ENCODE measurements at regions not wholly inside any gene's neighbourhood (a gene's known extent, or its start where the extent isn't known, plus 50 kb on each side); places are given as distances from the start of the nearest gene placed in this dataset.

- TF ChIP-seq, protein P1, sequence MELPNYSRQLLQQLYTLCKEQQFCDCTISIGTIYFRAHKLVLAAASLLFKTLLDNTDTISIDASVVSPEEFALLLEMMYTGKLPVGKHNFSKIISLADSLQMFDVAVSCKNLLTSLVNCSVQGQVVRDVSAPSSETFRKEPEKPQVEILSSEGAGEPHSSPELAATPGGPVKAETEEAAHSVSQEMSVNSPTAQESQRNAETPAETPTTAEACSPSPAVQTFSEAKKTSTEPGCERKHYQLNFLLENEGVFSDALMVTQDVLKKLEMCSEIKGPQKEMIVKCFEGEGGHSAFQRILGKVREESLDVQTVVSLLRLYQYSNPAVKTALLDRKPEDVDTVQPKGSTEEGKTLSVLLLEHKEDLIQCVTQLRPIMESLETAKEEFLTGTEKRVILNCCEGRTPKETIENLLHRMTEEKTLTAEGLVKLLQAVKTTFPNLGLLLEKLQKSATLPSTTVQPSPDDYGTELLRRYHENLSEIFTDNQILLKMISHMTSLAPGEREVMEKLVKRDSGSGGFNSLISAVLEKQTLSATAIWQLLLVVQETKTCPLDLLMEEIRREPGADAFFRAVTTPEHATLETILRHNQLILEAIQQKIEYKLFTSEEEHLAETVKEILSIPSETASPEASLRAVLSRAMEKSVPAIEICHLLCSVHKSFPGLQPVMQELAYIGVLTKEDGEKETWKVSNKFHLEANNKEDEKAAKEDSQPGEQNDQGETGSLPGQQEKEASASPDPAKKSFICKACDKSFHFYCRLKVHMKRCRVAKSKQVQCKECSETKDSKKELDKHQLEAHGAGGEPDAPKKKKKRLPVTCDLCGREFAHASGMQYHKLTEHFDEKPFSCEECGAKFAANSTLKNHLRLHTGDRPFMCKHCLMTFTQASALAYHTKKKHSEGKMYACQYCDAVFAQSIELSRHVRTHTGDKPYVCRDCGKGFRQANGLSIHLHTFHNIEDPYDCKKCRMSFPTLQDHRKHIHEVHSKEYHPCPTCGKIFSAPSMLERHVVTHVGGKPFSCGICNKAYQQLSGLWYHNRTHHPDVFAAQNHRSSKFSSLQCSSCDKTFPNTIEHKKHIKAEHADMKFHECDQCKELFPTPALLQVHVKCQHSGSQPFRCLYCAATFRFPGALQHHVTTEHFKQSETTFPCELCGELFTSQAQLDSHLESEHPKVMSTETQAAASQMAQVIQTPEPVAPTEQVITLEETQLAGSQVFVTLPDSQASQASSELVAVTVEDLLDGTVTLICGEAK (IDR thresholded peaks at IDR 0.05): no peak
- TF ChIP-seq, protein P1 (CRISPR knock-in tag; IDR thresholded peaks at IDR 0.05): no peak
- TF ChIP-seq FUS (optimal IDR thresholded peaks at IDR 0.05; ENCODE audit: low read depth, low read length): no peak
- TF ChIP-seq PCBP2 (IDR thresholded peaks at IDR 0.05; ENCODE audit: low read depth, low read length, poor library complexity, severe bottlenecking): no peak
- TF ChIP-seq, protein P2, sequence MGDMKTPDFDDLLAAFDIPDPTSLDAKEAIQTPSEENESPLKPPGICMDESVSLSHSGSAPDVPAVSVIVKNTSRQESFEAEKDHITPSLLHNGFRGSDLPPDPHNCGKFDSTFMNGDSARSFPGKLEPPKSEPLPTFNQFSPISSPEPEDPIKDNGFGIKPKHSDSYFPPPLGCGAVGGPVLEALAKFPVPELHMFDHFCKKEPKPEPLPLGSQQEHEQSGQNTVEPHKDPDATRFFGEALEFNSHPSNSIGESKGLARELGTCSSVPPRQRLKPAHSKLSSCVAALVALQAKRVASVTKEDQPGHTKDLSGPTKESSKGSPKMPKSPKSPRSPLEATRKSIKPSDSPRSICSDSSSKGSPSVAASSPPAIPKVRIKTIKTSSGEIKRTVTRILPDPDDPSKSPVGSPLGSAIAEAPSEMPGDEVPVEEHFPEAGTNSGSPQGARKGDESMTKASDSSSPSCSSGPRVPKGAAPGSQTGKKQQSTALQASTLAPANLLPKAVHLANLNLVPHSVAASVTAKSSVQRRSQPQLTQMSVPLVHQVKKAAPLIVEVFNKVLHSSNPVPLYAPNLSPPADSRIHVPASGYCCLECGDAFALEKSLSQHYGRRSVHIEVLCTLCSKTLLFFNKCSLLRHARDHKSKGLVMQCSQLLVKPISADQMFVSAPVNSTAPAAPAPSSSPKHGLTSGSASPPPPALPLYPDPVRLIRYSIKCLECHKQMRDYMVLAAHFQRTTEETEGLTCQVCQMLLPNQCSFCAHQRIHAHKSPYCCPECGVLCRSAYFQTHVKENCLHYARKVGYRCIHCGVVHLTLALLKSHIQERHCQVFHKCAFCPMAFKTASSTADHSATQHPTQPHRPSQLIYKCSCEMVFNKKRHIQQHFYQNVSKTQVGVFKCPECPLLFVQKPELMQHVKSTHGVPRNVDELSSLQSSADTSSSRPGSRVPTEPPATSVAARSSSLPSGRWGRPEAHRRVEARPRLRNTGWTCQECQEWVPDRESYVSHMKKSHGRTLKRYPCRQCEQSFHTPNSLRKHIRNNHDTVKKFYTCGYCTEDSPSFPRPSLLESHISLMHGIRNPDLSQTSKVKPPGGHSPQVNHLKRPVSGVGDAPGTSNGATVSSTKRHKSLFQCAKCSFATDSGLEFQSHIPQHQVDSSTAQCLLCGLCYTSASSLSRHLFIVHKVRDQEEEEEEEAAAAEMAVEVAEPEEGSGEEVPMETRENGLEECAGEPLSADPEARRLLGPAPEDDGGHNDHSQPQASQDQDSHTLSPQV (IDR thresholded peaks at IDR 0.05): no peak
- TF ChIP-seq SRSF7 (optimal IDR thresholded peaks at IDR 0.05; ENCODE audit: low read depth, low read length): no peak
- no peak for TF ChIP-seq ELF4 (CRISPR knock-in tag; IDR thresholded peaks at IDR 0.05)
- TF ChIP-seq, protein P3, sequence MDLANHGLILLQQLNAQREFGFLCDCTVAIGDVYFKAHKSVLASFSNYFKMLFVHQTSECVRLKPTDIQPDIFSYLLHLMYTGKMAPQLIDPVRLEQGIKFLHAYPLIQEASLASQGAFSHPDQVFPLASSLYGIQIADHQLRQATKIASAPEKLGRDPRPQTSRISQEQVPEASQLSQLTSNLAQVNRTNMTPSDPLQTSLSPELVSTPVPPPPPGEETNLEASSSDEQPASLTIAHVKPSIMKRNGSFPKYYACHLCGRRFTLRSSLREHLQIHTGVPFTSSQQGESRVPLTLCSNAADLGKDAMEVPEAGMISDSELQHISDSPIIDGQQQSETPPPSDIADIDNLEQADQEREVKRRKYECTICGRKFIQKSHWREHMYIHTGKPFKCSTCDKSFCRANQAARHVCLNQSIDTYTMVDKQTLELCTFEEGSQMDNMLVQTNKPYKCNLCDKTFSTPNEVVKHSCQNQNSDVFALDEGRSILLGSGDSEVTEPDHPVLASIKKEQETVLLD (IDR thresholded peaks at IDR 0.05): no peak
- no peak for TF ChIP-seq KAT2B (IDR thresholded peaks at IDR 0.05; ENCODE audit: low read depth, low read length)
- TF ChIP-seq ZC3H8 (IDR thresholded peaks at IDR 0.05): no peak
- TF ChIP-seq TAF15 (IDR thresholded peaks at IDR 0.05; ENCODE audit: low read depth, low read length): no peak
- TF ChIP-seq MIER1 (IDR thresholded peaks at IDR 0.05; ENCODE audit: low read depth): no peak
- no peak for TF ChIP-seq ZNF263 (CRISPR knock-in tag; IDR thresholded peaks at IDR 0.05; ENCODE audit: borderline replicate concordance)
- no peak for TF ChIP-seq GATA2 (CRISPR knock-in tag; IDR thresholded peaks at IDR 0.05)
Measured at GRCh38 chr10:32167450-32167849, 111.2 kb upstream of the KIF5B start (continued).

Data from K562 (cell line).